Testis (tissue), 2 donors: ENCODE measurements at regions not wholly inside any gene's neighbourhood (a gene's known extent, or its start where the extent isn't known, plus 50 kb on each side); places are given as distances from the start of the nearest gene placed in this dataset.

ENCODE experiments used
- CTCF ChIP-seq, 3 experiments: fragments of 450-650 bp in 2 of 3; fragments of 200-600 bp in 1 of 3; sonication (generic) in 1 of 3; IDR thresholded peaks; one replicate each; pipeline ENCODE4 v1.5.1; 2016 to 2019; ENCODE audit warnings: antibody characterized with exemption in 3 of 3, mild to moderate bottlenecking in 2 of 3, moderate library complexity in 1 of 3
- POLR2A ChIP-seq: fragments of 450-650 bp; IDR thresholded peaks from one replicate; pipeline ENCODE4 v1.6.1; 2017; ENCODE audit warnings: antibody characterized with exemption, mild to moderate bottlenecking, moderate library complexity

- TF ChIP-seq CTCF (IDR thresholded peaks at IDR 0.05) (no peak), POLR2A (no peak)
These were observed 134.3 kb downstream of the CCT6B start for GRCh38 chr17:34827008-34827407.
